Activated gamma-delta T cell (primary cell): ENCODE measurements at regions not wholly inside any gene's neighbourhood (a gene's known extent, or its start where the extent isn't known, plus 50 kb on each side); places are given as distances from the start of the nearest gene placed in this dataset.
"Not testable (repeated sequence)": the region's sequence is repeated elsewhere in the genome, so short reads cannot be mapped to it uniquely, and the experiment has no call there.

ENCODE experiments used
- DNase-seq: peaks from one replicate; lab custom pipeline; 2025; lab: John Stamatoyannopoulos, UW

DNA sequence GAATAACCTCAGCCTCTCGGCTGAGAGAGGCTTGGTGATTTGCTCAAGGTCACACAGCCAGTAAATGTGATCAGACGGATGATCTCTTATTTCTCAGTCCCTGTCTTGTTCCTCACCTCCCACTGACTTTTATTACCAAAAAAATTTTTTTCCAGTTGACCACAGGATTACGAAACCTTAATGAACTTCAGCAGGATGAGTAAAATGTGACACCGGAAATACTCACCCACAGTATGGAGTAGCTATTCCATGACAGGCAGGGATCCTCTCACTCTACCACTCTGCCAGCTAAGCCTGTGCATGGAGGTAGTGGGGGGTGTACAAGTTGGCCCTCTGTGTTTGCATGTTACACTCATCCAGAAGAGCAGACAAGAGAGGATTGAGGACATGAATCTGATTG is 916.4 kb downstream of the UQCRFS1 start:
- DNase-seq, result no peak

DNA sequence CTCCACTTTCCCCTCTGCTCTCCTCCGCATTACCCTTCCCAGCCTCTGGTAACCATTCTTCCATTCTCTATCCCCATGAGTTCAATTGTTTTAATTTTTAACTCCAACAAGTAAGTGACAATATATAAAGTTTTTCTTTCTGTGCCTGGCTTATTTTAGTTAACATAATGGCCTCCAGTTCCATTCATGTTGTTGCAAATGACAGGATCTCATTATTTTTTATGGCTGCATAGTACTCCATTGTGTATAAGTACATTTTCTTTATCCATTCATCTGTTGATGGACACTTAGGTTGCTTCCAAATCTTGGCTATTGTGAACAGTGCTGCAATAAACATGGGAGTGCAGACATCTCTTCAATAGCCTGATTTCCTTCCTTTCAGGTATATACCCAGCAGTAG is 918.0 kb downstream of the UQCRFS1 start:
- not testable (repeated sequence) for DNase-seq

DNA sequence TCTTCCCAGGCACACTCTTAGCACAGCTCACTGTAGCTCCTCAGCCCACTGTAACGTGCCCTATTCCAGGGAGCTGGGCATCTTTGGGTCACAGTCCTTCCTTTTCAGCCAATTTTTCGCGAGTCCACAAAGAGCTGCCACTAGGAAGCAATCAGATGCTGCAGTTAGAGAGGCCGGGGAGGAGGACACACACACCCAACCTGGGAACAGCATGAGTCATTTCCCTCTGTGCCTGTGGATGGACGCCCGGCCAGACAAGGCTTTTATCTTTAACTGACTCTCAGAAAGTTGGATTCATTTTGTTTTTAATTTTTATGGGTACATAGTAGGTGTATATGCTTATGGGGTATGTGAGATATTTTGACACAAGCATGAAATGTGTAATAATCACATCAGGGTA is 918.6 kb downstream of the UQCRFS1 start:
- no peak for DNase-seq

DNA sequence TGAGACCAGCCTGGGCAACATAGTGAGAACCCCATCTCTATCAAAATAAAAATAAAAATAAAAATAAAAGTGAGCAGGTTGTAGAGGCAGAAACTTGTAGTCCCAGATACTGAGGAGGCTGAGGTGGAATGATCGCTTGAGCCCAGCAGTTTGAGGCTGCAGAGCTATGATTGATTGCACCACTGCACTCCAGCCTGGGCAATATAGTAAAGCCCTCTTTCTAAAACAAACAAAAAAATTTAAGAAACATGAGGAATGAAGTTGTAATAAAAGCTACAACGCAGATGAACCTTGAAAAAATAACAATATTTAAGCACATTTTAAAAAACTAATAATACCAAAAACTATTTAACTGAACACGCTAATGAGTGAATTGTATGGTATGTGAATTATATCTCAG is 919.3 kb downstream of the UQCRFS1 start:
- no peak for DNase-seq

DNA sequence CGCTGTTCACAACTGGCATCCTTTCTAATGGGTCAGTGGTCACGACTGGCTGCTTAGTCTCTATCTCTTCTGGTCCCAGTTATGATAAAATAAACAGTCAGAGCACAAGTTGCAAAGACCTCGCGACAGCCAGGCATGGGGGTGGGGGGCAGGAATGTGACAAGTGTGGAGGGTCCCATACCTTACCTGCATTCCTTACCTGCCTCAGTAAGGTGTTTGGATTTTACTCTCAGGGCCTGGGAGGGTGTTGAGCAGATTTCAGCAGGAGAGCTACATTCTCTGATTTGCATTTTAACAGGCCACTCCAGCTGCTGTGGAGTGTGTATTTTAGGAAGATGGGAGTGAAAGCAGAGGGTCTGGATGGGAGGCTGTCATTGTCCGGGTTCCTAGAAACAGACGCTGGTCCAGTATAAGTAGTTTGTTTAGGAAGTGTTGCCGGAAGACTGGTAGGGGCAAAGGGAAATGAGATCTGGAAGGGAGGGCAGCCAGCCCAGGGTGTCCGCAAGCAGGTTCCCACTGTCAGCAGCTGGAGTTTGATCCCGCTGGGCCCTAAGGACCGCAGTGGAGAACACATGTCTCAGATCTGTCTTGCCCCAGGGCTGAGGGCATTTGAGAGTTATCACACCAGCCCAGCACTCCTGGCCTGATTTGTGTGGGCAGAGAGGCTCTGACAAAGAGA is 920.0 kb downstream of the UQCRFS1 start:
- no peak for DNase-seq

DNA sequence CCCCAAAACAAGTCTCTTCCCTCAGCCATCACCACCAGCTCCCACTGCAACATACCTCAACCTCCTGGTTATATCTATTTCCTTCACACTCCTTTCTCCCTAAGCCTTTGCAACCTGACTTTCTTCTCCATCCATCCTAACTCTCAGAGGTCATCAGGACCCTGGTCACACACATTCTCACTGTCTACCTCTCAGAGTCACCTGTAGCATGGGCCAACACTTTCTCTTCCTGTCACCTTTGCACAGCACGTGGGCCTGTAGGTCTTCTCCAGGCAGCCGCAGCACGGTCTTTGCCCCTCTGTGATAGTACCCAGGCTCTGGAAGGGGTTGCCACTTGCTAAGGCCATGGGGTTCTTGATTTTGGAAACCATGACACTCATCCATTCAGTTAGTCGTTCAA is 921.1 kb downstream of the UQCRFS1 start:
- DNase-seq, result no peak

DNA sequence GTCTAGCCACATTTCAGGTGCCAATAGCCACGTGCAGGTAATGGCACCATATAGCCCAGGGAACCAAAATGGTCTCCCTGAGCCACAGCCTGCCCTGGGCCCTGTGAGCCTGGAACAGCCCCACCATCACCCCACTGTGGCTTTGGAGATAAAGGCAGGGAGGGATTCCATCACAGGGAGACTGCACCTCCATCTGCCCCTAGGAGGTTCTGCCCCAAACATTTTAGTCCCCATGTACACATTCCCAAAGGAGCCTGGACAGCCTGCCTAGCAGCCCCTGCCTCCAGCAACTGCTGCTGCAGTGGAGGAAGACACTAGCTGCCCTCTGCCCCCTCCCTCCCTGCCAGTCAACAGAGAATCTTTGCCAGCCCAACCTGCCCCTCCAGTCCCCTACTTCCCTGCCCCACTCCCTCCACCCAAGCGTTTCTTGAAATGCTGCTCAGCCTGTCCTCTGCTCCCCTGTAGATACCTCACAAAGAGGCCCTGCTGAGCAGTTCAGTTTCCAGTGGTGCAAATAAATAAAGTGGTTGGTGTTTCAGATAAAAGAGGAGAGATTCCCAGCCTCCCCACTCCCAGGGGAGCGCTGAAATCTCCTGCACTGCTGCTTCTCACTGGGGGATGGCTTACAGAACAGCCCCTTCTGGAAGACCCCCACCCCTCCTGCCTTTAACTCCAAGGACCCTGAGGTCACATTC is 921.8 kb downstream of the UQCRFS1 start:
- no peak for DNase-seq

DNA sequence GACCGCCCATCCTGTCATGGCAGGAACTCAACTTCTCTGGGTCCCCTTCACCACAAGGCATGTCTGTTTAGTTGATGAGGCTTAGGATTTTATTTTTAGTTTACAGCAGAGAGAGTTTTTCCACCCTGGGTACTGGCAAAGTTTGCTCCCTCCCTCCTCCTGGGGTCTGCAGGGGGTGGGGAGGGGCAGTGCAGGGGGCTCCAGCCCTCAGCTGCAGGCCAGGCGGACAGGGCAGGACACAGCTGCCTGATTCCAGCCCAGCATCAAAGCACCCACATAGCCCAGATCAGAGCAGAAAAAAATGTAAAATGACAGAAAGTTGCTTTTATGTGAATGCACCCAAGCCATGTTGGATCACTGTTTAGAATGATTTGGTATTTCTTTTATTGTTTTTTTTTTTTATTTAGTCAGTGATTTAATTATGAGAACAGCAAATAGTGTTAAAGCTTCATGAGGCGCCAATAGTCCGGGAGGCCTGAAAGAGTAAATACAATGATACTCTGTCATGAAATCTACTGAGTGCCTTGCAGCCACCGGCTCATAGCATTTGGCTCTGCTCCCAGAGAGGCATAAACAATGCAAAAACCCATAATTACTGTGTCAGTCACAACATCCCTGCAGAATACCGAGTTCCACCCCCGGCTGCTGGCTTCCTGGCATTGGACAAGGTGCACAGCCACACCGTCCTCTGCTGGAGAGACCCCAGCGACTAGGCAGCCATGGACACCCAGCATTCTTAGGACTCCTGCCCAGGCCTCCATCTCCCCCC is 923.5 kb downstream of the UQCRFS1 start:
- DNase-seq, result no peak

DNA sequence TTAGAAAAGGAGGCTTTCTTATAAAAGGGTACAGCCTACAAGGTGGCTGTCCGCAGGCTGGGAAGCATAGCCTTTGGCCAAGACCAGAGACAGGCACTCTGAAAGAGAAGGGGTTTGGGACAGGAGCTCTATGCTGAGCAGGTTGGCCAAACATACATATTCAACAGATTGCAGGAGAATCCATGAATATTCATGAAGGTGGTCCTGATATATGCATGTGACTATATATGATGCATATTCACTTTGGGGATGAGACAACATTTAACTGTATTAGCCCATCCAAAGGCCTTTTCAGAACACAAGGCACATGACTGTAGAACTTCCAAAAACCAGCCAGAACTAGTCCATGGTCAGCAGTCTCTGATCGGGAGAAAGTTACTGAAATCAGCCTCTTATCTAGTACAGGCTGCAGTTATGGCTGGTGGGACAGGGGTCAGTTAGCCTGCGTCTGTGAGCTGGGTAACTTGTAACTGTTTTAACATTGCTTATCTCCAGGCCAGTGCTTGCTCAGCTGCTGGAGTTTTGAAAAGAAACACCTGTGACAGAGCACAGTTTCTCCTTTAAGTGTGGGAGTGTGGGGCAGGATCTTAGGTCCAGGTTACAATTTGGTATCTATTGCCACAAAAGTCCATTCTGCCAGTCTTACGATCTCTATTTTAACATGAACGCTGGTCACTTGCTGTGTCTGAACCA is 924.2 kb downstream of the UQCRFS1 start:
- DNase-seq, result no peak

DNA sequence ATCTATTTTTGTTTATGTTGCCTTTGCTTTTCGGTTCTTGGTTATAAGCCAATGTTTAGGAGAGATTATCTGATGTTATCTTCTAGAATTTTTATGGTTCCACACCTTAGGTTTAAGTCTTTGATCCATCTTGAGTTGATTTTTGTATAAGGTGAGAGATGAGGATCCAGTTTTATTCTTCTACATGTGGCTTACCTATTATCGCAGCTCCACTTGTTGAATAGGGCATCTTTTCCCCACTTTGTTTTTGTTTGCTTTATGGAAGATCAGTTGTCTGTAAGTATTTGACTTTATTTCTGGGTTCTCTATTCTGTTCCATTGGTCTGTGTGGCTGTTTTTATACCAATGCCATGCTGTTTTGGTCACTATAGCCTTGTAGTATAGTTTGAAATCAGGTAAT is 927.0 kb downstream of the UQCRFS1 start:
- no peak for DNase-seq

DNA sequence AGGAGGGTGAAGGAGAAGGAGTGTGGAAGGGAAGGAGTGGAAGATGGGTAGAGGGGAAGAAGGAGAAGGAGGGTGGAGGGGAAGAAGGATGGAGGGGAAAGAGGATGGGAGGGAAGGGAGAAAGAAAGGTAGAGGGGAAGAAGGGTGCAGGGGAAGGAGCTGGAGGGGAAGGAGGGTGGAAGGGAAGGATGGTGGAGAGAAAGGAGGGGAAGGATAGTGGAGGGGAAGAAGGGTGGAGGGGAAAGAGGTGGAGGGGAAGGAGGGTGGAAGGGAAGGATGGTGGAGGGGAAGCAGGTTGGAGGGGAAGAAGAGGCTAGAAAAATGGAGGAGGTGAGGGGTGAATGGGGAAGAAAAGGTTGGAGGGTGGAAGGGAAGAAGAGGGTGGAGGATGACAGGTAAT is 927.9 kb downstream of the UQCRFS1 start:
- DNase-seq, result no peak

DNA sequence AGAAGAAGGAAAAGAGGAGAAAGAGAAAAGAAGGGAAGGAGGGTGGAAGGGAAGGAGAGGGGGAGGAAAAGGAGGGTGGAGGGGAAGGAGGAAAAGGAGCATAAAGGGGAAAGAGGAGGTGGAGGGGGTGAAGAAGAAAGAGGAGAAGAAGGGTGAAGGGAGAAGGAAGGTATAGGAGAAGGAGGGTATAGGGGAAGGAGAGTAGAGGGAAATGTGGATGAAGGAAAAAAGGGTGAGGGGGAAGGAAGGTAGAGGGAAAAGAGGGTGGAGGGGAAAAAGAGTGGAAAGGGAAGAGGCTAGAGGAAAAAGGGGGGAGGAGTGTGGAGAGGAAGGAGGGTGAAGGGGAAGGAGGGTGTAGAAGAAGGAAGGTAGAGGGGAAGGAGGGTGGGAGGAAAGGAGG is 928.6 kb downstream of the UQCRFS1 start:
- no peak for DNase-seq

DNA sequence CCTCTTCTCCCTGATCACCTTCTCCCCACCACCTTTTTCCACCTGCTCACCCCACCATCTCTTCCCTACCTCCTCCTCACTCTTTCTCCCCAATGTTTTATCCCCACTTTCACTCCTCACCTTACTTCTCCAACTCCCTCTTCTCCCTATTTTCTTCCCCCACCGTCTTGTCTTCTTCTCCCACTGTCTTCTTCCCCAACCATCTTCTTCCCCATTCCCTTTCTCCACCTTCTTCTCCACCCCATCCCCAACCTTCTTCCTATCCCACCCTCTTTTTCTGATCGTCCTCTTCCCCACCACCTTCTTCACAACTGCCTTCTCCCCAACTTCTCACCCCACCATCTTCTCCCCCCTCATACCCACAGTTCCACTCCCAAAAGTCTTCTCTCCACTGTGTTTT is 929.4 kb downstream of the UQCRFS1 start:
- no peak for DNase-seq

DNA sequence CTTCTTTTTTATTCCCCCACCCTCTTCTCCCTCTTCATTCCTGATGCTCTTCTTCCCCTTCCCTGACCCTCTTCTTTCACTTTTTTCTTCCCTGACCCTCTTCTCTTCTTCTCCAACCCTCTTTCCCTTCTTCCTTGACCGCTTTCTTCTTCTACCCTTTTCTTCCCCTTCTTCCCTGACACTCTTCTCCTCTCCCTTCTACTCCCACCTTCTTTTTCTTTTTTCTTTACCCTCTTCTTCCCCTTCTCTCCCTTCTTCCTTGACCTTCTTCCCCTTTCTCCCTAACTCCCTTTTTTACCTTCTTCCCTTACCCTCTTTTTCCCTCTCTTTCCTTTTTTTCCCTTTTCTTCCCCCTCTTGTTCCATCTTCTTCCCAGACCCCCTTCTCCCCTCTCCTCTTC is 931.3 kb downstream of the UQCRFS1 start:
- DNase-seq, result no peak

DNA sequence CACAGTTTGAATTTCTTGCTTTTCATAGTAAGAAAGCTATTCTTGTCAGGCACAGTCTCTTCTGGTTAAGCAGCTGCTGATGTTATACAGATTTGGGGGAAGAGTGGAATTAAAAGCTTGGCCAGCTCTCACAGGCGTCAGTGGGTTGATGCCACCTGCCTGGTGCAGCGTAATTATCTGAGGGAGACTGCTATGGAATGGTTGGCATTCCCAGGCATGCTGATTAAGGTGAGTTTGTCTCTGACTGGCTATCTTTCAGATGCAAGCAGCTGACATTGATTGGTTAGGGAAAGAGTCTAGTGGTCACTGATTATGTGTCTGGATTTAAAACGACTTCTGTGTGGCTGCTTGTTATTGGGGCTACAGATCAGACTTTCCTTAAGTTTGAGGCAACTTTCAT is 948.4 kb downstream of the UQCRFS1 start:
- no peak for DNase-seq

DNA sequence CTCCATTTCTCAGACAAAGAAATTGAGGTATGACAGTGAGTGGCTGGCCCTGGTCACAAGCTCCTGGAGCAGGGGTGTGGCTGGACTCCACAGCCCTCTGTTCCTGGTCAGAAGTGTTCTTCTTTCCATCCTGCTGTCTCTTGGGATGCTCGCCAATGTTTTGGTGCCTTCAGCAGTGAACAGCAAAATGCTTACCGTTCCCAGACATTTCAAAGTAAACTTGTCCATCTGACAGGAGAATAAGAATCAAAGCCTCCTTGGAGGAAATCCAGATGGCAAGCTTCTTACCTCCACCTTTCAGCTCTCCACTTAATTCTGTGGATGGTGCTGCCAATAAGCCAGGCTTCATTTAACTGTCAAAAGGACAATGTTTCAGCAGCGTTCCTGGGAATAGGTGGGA is 954.1 kb downstream of the UQCRFS1 start:
- DNase-seq, result no peak

DNA sequence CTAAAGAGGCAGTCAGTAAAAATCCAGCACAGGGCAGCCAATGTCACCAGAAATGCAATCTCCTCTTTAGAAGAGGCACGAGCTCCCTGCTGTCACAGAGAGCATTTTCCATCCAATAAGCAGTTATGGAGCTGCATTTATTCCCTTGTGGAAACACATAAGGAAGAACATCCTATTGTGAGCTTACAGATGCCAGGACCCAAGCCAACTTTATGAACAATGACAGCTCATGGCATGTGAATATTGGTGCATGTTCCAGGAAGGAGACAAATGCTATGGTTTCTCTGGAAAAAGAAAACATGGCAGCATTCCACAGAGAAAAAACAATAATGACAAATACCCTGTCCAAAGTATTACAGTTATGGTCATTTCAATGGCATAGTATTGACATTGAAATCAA is 955.6 kb downstream of the UQCRFS1 start:
- no peak for DNase-seq

DNA sequence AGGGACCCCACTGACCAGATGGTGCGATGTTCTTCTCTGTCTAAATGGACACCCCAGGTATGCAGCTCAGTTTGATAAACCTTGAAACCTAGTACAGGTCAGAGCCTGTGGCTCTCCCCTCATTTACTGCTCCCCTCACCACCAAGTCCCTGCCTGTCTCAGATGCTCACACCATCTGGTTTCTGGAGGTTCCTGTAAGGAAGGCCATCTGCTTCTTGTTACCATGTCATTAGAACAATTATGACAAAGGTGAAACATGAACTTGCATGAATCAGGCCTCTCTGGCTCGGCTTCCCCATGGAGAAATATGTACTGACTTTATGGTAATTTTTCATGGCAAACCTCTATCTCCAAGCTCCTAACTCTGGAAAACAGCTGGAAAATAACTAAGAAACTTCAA is 965.7 kb downstream of the UQCRFS1 start:
- no peak for DNase-seq

DNA sequence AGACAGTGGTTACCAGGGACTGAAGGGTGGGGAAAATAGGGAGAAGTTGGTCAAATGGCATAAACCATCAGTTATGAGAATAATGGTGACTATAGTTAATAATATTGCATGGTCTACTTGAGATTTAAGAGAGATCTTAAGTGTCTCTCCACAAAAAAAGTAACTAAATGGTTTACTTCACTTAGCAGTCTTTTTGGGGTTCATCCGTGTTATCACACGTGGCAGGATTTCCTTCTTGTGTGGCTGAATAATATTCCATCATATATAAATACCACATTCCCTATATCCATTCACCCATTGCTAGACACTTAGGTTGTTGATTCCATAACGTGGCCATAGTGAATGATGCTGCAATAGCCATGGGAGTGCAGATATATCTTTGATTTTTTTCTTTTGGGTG is 967.0 kb downstream of the UQCRFS1 start:
- DNase-seq, result no peak

DNA sequence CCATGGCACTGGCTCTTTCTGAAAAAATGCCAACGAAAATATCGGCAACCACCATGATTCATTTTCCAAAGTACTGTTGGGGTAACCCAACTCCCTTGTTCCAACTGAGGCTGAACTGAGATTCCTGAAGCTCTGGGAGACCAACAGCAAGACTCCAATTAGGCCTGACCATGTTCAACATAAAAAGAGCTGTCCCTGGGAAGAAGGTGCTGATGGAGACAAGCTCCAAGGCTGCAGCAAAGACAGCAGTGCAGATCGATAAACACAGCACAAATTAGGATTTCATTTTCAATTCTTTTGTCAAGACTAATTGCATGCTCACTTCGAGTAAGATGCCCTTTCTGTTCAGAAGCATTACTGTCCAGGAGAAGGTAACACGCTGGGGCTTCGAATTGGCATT is 968.0 kb downstream of the UQCRFS1 start:
- no peak for DNase-seq

DNA sequence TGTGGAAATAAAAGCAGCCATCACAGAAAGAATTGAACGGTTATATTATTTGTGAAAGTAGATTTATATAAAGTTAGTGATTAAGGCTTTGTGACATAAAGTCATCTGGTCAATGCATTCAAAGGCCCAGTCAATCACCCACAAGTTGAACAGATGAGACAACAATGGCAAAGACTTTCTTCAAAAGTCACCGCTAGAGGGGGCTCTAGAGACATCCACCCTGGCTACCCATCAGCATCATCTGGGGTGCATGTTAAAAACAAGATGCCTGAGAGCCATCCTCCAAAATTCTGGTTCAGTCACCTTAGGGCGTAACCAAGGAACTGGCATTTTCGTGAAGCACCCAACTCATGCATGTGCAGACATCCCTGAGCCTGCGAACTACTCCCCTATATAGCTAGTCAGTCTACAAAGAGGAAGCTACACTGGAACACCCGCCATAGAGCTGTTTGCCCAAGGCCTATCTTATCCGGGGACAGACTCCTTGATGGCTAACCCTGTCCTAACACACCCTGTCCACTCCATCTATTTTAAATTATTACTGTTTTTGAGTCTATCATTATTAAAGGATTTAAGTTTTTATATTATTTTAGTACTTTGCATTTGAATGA is 970.5 kb downstream of the UQCRFS1 start:
- no peak for DNase-seq

DNA sequence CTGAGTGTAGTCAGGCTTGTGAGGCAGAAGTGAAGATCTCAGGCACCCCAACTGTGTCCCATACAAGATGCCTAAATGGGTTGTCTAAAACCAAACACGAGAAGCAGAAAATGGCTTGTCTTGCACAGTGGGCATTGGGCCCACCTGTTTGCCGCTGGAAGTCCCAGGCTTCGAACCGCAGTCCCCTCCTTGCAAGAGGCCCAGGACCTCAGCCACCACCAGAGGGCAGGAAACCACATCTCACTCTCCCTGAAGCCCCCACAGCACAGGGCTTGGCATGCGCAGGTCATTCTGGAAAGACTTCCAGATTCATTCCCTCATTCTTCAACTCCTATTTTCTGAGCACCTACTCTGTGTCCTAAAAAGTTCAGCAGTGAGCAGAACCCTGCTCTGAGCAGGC is 973.7 kb downstream of the UQCRFS1 start:
- DNase-seq, result no peak
